ENCODE measurements at regions not wholly inside any gene's neighbourhood (a gene's known extent, or its start where the extent isn't known, plus 50 kb on each side); places are given as distances from the start of the nearest gene placed in this dataset.

- ChIA-PET POLR2A (ENCODE audit: partially characterized antibody) (no interaction called here), CTCF (ENCODE audit: partially characterized antibody) (no interaction called here)
- no peak overlapping the region for H3K18ac ChIP-seq (ENCODE audit: extremely low read depth, low read length)
- H3K79me1 ChIP-seq (ENCODE audit: low read depth, low read length), result no peaks in the 10 kb centered on the region
- no peak overlapping the region for H2BK5ac ChIP-seq (ENCODE audit: low read depth, low read length)
- H2BK20ac ChIP-seq (ENCODE audit: low read length), result no peak overlapping the region
- no peak overlapping the region for H3K4me3 ChIP-seq (ENCODE audit: extremely low read depth in 1 of 4, insufficient read depth in 2 of 4, low read depth in 3 of 4, low read length in 4 of 4)
- H4K20me1 ChIP-seq (replicated peaks in 1 of 2; ENCODE audit: control insufficient read depth in 1 of 2, insufficient read depth in 2 of 2, low read length in 2 of 2), result no peaks in the 10 kb centered on the region
- H2AFZ ChIP-seq (ENCODE audit: low read length), result no peak overlapping the region
- no peaks in the 10 kb centered on the region for H3K79me2 ChIP-seq (ENCODE audit: control insufficient read depth in 1 of 2, insufficient read depth in 2 of 2, low read length in 2 of 2)
- H3K23ac ChIP-seq (ENCODE audit: insufficient read length), result no peak overlapping the region
- DNase-seq (ENCODE audit: low read depth in 1 of 2, low spot score in 2 of 2) (no peak), FAIRE-seq (no peak)
- no peak overlapping the region for H3K9ac ChIP-seq (replicated peaks in 1 of 4; ENCODE audit: extremely low read depth in 1 of 4, low read depth in 3 of 4, low read length in 3 of 4)
- H3K27me3 ChIP-seq (replicated peaks in 1 of 4; ENCODE audit: control insufficient read depth in 3 of 4, extremely low read depth in 1 of 4, insufficient read depth in 3 of 4, low read length in 3 of 4), result no peaks in the 10 kb centered on the region
- H4K5ac ChIP-seq (ENCODE audit: insufficient read length, low read depth, low read length), result no peak overlapping the region
- no peak overlapping the region for H2BK15ac ChIP-seq (ENCODE audit: low read length)
- peaks cover 0 to 5% (median 0%) of the 10 kb centered on the region in 4 experiments; a peak in 1 of 7 replicates for H3K4me1 ChIP-seq (replicated peaks in 1 of 4; ENCODE audit: control insufficient read depth in 3 of 4, insufficient read depth in 4 of 4, low read length in 3 of 4)
- H2AK5ac ChIP-seq (ENCODE audit: low read depth, low read length), result no peak overlapping the region
- H3K36me3 ChIP-seq (ENCODE audit: control insufficient read depth in 2 of 4, insufficient read depth in 4 of 4, low read length in 3 of 4), result no peaks in the 10 kb centered on the region
- H2BK120ac ChIP-seq (replicated peaks; ENCODE audit: low read depth, low read length), result no peak overlapping the region
- H4K91ac ChIP-seq (replicated peaks; ENCODE audit: insufficient read length, low read length), result no peak overlapping the region
- no peak overlapping the region for H3K4me2 ChIP-seq (ENCODE audit: insufficient read depth in 1 of 2, low read depth in 2 of 2, low read length in 2 of 2)
- H2BK12ac ChIP-seq (ENCODE audit: low read depth, low read length), result no peak overlapping the region
- H4K8ac ChIP-seq (ENCODE audit: extremely low read depth, insufficient read depth, low read length), result no peak overlapping the region
- H3K56ac ChIP-seq (replicated peaks; ENCODE audit: insufficient read length, low read depth, low read length), result no peak overlapping the region
- 88% methylated on average over 2 of the region's 2 CpGs; no CpG with 5 or more reads in 1 of the 2 experiments for WGBS, 2 experiments (ENCODE audit: extremely low coverage in 1 of 2, insufficient coverage in 1 of 2, insufficient read length in 1 of 2, insufficient replicate concordance in 2 of 2, low coverage in 1 of 2, low lambda C conversion rate in 2 of 2, missing lambda C conversion rate in 1 of 2)
- TF ChIP-seq GTF2F1 (IDR thresholded peaks at IDR 0.05; ENCODE audit: borderline replicate concordance, low read depth, low read length) (no peak), YY1 (IDR thresholded peaks at IDR 0.05; ENCODE audit: low read depth, low read length) (no peak), RFX5 (IDR thresholded peaks at IDR 0.05; ENCODE audit: borderline replicate concordance, low read depth, low read length) (no peak), RBBP5 (IDR thresholded peaks at IDR 0.05; ENCODE audit: borderline replicate concordance, low read depth, low read length) (no peak), SRF (IDR thresholded peaks at IDR 0.05; ENCODE audit: low read depth, low read length) (no peak), BCL11A (IDR thresholded peaks at IDR 0.05; ENCODE audit: low read depth in 2 of 2, low read length in 2 of 2) (no peak), RNF2 (IDR thresholded peaks at IDR 0.05; ENCODE audit: borderline replicate concordance, low read depth, low read length, missing control alignments, poor library complexity, severe bottlenecking) (no peak), EP300 (IDR thresholded peaks at IDR 0.05; ENCODE audit: borderline replicate concordance in 1 of 2, low read depth in 2 of 2, low read length in 2 of 2) (no peak), PHF8 (conservative IDR thresholded peaks at IDR 0.05; ENCODE audit: low read depth, low read length) (no peak), CHD2 (IDR thresholded peaks at IDR 0.05; ENCODE audit: low read length) (no peak), TAF7 (optimal IDR thresholded peaks at IDR 0.05; ENCODE audit: borderline replicate concordance, low read depth, low read length) (no peak), CREB1 (IDR thresholded peaks at IDR 0.05) (no peak)
- H3K9me3 ChIP-seq (ENCODE audit: insufficient read depth in 2 of 2, low read depth in 1 of 2, low read length in 1 of 2), result no peaks in the 10 kb centered on the region
- H3K27ac ChIP-seq (ENCODE audit: low read depth, low read length), result no peak overlapping the region
- no peak overlapping the region for H3K14ac ChIP-seq (ENCODE audit: insufficient read length)
- H3K23me2 ChIP-seq (ENCODE audit: low read depth, low read length), result no peaks in the 10 kb centered on the region; the same call in 1 of the 2 replicates
- H3K4ac ChIP-seq (replicated peaks; ENCODE audit: insufficient read length, low read depth, low read length), result no peak overlapping the region
Observed at GRCh38 chr13:68675209-68675608, 1432.4 kb upstream of the ATXN8OS start.

All from H1 (cell line).